ENCODE measurements at regions not wholly inside any gene's neighbourhood (a gene's known extent, or its start where the extent isn't known, plus 50 kb on each side); places are given as distances from the start of the nearest gene placed in this dataset.
A peak's percentile ranks its signal among the peaks of the same experiment; 100 is the strongest.
"Not testable (repeated sequence)": the region's sequence is repeated elsewhere in the genome, so short reads cannot be mapped to it uniquely, and the experiment has no call there.

- DNase-seq (ENCODE audit: low read depth in 4 of 4, low spot score in 3 of 4): not testable (repeated sequence)
Observed at GRCh38 chr13:52565324-52565723, 76.9 kb upstream of the HNRNPA1L2 start.

GRCh38 chr13:52569904-52570602 is 72.2 kb upstream of the HNRNPA1L2 start:
- DNase-seq (ENCODE audit: low read depth in 4 of 4, low spot score in 3 of 4): peak in 3 of 4 donors; percentile 0 to 12 (median 5)

- not testable (repeated sequence) for DNase-seq (ENCODE audit: low read depth in 4 of 4, low spot score in 3 of 4)
Observed at GRCh38 chr13:52571163-52571562, 71.1 kb upstream of the HNRNPA1L2 start.

GRCh38 chr13:52582962-52583361 is 59.3 kb upstream of the HNRNPA1L2 start:
- not testable (repeated sequence) for DNase-seq (ENCODE audit: low read depth in 4 of 4, low spot score in 3 of 4)

Data from left renal pelvis (tissue), 4 donors.